ENCODE measurements at regions not wholly inside any gene's neighbourhood (a gene's known extent, or its start where the extent isn't known, plus 50 kb on each side); places are given as distances from the start of the nearest gene placed in this dataset.

DNA sequence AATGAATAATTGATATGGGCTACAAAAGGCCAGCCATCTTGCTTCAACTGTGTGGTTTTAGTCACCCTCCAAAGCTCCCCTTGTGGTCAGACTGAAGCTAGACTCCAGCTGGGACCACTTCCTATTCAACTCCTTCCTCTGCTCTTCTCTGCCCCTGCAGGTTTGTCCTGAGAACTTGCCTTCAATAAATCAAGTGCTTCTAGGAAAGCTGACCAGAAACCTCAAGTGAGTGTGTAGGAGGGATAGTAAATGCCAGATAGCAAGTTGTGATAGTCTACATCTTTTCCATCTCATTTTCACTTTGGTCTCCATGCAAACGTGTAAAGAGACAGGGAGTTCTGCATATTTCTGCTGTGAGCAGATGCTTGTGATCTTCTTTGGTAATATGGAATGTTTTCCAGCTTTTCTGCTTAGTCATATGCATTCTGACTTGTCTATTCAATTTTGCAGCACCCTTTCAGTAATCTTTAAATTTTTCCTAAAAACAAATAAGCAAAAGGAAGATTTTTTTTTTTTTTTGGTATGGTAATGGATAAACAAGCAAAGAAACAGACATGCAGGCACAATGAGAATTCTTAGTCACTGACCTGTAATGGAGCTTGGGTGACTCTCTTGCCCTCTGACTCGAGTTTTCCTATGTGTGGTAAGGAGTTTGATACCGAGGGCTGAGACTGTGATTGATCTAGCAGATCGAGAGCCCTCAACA, 201.3 kb upstream of the BTBD3 start:
- no peak for DNase-seq

DNA sequence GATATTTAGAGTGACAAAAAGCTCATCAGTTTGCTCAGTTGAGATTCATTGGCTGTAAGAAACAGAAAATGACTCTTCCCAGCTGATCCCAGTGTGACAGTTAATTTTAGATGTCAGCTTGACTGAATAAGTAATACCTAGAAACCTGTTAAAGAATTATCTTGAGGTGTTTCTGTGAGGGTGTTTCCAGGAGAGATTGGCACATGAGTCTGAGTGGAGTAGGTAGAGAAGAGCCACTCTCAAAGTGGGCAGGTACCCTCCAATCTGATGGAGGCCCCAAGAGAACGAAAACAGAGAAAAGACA, 200.8 kb upstream of the BTBD3 start:
- DNase-seq = no peak

DNA sequence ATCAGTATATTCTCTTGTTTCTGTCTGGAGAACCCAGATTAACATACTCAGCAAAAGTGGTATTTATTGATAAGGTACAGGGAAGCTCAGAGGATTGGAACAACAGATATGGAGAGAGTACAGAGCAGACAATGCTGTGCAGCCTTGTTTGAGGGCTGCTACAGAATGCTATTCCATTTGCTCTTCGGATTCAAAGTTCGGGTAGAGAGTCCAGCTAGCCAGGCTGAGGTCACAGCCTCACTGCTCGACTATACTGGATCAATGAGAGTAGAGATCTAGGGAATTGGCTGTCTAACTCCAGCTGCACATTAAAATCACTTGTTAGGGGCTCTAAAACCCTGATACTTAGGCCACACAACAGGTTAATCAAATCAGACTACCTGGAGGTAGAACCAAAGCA, 200.1 kb upstream of the BTBD3 start:
- no peak for DNase-seq

DNA sequence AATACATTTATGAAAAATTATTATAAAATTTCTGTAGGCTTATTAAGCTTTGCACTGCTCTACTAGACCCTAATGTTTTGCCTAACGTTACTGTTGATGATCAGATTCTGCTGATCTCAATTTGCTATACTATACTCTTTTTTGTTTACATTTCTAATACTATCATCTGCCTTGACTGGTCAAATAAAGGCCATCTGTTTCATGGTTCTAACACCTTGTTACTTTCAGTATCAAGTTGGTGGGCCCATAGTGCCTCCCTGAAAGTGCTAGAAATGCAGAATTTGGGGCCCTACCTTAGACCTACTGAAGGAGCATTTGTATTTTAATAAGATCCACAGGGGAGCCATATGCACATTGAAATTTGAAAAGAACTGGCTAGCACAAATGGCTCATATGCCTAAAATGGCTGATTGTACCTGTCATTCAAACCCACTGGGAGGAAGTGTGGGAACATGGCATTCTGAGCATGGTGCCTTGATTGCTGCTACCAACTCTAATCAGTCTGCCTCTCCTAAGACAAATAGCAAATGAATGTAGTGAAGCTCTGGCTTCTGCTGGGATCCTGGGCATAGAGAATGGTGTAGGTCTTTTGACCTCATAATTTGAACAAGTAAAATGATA, 199.1 kb upstream of the BTBD3 start:
- no peak for DNase-seq

DNA sequence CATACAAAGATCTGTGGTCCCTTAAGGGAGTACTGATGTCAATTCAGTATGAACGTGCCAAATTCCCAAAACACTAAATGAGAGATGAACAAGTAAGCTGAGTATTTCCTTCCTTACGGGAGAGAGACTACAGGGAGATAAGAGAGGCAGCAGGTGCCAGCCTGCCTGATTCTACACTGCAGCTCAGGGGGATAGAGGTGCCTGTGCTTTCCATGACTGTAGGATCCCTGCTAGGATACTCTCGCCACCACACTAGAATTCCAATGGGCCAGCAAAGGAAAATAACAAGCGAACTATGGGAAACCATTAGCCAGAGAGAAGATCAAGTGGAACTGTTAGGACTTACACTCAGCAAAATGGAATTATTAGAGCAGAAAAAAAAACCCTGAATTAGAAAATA, 198.5 kb upstream of the BTBD3 start:
- no peak for DNase-seq

DNA sequence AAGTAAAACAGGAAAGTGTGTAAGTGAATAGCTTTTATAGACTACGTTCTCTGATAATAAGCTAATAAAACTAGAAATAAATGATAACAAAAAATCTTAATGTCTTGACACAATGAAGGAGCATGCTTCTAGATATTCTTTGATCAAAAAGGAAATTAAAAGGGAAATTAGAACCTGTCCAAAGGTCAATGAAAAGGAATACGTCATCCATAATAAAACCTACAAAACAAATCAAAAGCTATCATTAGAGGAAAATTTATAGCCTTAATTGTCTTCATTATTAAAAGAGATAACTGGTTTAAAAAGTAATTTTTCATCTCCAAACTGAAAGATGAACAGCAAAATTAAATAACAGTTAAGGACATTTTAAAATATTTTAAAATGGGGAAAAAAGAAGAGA, 196.3 kb upstream of the BTBD3 start:
- no peak for DNase-seq

DNA sequence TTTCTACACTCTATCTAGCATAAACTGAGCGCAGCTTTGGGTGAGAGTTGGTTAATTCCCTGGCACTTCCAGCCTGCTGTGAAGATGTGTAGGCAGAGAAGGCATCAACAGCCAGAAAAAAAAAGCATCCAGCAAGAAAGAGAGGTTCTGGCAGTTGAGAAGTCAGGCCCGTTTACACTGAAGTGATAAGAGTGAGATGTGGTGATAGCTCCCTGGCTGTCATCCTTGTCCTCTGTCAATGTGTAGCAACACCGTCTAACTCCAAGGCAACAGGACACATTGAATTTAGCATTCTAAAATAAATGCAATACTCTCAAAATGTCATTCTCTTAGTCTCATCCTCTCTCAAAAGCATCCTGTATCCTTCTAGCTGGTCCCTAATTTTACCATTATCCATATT, 193.6 kb upstream of the BTBD3 start:
- DNase-seq = no peak

DNA sequence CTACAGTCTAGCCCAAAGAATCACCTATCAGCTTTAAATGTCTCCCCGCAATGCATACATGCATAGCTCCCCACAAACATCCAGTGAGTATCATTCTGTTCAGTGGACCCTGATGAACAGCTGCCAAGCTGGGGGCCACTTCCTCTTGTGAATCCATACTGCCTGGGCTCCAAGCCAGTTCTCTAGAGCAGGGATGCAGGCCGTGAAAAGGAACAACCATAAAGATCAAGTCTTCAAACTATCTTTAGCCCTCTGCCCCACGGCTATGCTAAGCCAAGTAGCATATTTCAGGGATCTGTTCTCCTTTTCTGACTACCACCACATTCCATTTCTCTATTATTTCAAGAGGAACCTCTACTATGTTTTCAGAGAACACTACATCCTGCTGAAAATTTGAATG, 191.7 kb upstream of the BTBD3 start:
- DNase-seq = no peak

DNA sequence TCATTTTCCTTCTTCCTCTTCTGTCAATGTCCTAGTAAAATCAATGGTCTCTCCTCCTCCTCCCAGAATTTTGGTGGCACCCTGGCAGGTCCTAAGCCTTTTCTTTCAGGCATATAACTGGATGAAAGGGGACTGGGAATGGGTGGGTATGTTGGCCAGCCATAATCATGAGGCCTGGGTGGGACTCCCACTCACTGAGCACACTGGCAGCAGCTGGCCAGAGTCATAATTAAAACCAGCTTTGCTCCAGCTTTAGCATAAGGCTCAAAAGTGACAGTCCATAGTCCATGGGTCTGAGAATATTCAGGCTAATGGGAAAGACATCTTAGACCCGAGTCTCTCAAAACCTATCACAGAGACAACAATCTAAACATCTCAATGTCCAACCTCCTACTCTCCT, 190.0 kb upstream of the BTBD3 start:
- no peak for DNase-seq

DNA sequence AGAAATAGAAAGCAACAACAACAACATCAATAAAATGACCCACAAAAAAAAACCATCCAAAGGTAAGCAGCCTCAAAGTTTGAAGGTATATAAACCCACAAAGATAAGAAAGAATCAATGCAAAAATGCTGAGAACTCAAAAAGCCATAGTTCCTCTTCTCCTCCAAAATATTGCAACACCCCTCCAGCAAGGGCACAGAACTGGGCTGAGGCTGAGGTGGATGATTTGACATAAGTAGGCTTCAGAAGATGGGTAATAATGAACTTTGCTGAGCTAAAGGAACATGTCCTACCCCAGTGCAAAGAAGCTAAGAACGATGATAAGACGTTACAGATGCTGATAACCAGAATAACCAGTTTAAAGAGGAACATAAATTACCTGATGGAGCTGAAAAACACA, 188.8 kb upstream of the BTBD3 start:
- no peak for DNase-seq

DNA sequence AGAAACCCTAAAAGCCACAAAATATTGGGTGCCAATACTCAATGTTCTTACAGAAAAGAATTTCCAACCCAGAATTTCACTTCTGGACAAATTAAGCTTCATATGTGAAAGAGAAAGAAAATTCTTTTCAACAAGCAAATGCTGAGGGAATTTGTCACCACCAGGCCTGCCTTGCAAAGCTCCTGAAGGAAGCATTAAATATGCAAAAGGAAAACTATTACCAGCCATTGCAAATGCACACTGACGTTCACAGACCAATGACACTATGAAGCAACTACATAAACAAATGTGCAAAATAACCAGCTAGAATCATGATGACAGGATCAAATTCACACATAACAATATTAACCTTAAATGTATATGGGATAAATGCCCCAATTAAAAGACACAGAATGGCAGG, 187.9 kb upstream of the BTBD3 start:
- no peak for DNase-seq

DNA sequence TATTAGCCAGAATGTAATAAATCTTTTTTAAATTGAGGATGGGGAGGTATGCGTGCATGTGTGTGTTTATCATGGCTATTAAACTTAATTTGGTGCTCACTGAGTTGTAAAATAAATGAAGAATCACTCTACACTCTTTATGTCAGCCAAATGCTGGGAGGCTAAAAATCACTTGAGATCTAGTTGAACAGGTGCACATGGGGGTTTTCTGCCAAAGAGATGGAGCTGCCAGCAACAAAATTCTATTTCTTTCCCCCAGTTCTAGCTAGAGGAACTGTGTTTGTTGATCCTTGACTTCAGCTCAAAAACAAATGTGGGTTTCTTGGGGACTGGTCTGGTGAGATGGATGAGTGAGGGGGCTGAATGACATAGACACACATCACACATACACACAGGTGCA, 183.3 kb upstream of the BTBD3 start:
- DNase-seq = no peak

DNA sequence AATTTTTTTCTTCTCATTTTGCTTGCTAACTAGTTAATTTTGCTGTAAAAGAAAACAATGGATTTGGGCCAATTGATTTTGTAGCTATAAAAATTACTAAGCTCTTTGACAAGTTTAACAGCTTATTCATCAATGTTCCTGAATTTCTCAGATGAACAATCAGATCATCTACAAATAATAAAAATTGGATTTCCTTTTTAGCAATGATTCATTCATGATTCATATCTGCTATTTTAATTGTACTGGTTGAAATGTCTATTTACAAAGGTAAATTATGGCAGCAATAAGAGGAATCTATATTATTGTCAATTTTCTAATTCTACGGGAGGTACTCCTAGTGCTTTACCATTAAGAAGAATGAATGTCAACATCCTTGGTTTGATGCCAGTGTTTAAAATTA, 178.8 kb upstream of the BTBD3 start:
- DNase-seq = no peak

DNA sequence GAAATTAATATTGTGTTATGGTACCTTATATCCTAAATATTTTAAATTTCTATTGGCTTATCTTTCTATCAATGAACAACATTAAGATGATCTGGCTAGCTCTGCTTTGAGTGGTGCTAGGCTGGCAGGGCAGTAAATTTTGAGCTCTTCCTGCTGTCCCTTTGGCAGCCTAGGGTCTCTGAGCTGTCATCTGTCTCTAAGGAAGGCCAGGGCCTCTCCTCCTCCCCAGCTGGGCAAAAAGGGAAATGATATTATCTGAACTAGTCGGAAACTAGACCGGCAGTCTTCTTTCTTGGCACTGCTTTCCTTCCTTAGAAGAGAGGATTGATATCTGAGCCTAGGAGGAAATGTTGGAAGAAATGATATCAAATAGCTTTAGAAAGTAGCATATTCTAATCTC, 176.7 kb upstream of the BTBD3 start:
- DNase-seq = no peak

DNA sequence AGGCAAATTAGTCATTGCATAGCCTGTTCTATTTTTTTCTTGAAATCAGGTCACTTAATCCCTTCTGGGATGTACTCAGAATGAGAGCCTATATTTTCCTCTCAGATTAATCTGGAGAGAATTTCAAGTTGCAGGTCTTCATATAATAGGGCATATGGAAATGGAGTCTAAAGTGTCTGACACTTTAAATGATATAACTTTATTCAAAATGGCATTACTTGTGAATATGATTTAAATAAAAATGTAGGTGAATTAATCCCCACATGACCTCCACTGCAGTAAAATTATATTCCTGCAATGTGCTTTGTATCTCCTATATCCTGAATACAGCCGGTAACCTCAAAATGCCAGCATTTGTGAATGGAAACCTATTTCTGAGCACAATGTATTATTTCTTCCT, 172.5 kb upstream of the BTBD3 start:
- no peak for DNase-seq

DNA sequence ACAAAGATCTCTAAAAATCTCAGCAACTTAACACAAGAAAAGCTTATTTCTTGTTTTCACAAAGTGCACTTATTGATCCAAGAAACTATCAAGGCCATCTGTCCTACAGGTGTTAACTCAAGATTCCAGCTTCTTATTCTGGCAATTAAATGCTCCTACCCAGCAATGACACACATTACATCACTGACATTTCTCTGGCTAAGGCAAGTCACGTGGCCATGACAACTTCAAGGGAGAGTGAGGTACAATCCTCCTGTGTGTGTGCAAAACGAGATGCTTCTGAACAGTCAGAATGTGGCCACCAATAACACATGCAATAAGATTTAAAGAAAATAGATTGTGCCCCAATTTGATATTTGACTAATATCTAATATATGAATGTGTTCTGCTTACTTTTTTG, 169.3 kb upstream of the BTBD3 start:
- no peak for DNase-seq

DNA sequence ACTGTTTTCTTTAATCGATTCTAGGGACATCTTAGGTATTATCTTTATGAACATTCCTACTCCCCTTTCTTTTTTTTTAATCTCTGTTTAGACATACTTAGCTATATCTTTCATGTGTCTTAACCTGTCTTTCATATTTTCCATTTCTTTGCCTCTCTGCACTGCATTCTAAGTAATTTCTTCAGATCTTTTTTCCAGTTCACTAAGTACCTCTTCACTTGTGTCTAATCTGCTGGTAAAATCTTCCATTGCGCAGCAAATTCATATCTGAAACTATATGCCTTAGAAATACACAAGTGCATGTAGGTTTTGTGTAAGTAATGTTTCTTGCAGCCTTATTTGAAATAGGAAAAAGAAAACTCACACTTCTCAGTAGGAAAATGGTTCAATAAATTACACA, 165.4 kb upstream of the BTBD3 start:
- DNase-seq = no peak

DNA sequence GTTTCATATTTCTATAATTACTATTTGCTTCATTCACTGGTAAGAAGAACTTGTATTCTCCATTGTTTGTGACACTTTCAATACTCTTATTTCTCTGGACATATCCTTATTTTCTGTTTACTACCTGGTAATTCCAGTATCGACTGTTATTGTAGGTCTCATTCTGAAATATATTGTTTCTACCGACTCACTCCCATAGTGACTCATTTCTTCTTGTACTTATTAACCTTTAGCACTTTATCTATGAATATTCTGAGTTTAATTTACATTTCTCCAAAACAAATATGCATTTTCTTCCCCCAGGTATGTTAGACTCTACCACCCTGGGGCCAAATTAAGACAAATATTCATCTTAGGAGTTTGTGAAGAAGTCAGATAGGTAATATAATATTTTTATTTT, 164.5 kb upstream of the BTBD3 start:
- DNase-seq = no peak

DNA sequence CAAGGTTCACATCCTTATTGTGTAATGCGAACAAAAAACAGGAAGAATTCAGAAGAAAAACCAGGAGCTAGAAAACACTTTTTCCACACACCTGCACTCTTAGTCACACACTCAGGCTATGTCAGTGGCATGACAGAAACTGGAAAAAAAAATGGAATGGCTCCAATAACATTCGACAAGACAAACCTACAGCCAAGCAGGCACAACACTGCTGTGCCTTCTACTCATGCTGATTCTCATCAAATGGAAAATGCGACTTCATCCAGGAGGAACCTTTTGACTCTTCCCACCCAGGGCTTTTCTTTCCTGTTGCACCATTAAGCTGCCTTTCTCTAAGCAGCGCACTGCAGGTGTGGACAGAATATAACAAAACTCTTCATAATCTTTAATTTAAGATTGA, 163.2 kb upstream of the BTBD3 start:
- DNase-seq = no peak

DNA sequence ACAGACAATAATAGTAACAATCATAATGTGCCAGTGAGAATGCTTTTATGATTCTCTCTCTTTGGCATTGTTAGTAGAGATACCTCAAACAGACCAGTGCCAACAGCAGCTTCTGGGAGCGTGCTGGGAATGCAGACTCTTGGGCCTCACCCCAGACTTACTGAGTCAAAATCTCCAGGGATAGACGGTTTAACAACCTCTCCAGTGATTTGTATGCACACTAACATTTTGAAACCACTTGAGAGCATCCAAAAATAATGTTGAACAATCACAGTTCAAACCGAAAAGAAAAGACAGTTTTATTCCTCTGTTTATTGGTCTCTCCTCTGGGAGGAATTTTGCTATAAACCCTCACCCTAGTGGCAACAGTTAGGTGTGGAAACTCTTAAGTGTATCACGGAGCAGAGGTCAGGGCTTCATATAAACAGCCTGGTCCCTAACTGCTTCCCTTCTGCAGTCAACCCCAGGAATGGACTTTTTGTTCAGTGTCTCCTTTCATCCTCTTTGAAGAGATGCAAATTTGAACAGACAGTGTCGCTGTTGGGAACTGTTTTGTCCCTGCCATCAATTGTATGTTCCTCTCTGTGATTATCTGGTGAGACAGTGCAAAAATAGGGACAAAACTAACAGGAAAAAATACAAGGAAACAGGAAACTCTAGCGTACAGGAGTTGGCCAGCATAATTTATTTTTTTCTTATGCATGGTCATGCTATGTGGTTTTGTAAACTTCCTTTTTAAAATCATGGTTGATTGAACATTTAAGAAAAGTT, 162.4 kb upstream of the BTBD3 start:
- no peak for DNase-seq

DNA sequence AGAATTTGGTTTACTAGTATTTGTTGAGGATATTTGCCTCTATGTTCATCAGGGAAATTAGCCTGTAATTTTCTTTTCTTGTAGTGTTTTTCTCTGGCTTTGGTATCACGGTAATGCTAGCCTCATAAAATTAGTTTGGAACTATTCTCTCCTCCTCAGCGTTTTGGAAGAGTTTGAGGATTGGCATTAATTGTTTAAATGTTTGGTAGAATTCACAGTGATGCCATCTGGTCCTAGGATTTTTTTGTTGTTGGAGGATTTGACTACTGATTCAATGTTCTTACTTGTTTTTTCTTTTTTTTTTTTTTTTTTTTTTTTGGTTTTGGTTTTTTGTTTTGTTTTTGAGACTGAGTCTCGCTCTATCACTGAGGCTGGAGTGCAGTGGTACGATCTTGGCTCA, 156.2 kb upstream of the BTBD3 start:
- DNase-seq = no peak

DNA sequence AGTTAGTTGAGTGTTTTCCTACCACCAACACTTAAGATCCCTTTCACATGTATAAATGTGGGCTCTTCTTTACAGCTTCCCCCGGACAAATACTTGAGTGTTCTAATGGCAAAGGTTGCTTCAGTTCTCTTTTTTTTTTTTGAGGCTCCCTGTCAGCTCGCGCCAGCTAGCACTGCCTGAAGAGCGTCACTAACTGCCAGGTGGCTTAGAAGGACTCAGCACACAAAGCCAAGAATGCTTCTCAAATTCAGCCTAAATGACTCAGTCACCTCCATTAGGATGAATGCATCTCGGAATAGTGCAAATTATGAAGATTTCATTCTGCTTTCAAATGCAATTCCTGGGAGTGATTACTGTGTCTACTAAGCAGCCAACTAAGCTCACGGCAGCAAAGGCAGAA, 150.7 kb upstream of the BTBD3 start:
- no peak for DNase-seq

DNA sequence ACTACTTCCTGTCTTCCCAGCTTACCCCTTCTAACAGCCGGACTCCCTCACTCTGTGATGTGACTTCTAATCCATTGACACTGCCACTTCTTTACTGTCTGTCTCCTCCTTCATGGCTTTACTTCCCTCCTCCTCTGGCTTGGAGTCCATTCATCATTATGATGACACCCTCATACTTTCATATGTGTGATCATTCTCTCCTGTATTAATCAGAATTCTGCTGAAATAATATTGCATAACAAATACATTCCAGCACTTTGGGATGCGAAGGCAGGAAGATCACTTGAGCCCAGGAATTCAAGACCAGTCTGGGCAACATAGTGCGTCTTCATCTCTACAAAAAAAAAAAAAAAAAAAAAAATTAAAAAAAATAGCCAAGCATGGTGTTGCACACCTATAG, 147.9 kb upstream of the BTBD3 start:
- no peak for DNase-seq

DNA sequence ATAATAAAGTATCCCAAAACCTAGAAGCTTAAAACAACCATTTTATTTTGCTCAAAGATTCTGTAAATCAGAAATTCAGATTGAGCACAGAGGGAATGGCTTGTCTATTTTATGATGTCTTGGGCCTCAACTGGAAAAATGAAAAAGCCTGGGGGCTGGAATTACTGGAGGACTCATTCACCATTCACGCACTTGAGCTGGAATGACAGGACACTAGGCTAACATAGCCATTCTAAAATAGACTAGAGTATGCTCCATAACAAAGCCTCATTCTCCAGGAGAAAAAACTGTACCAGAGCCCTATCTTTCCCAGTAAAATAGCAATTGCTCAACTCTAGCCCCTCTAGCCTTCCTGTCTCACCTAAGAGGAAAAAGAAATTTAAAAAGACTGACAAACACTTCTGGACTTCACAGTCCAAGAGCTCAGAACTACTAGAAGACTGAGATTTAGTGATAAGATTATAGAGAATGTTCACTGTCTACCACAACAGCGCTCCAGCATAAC, 145.4 kb upstream of the BTBD3 start:
- no peak for DNase-seq

DNA sequence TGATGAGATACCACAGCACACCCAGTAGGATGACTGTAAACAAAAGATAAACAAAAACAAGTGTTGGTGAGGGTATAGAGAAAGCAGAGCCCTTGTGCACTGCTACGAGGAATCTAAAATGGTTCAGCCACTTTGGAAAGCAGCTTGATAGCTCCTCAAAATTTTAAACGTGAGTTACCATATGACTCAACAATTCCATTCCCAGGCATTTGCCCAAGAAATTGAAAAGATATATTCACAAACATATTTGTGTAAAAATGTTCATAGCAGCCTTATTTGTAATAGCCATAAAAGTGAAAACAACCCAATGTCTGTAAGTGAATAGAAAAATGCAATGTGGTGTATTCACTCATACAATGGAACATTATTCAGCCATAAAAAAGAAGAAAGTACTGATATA, 141.0 kb upstream of the BTBD3 start:
- no peak for DNase-seq

All from stimulated activated CD4-positive, alpha-beta T cell treated with anti-CD3 and anti-CD28 coated beads, Interleukin-4, amount 100 ng/mL, for 4 hours (primary cell).